ENCODE measurements at regions not wholly inside any gene's neighbourhood (a gene's known extent, or its start where the extent isn't known, plus 50 kb on each side); places are given as distances from the start of the nearest gene placed in this dataset.

GRCh38 chr1:112040891-112041740 lies 51.6 kb upstream of the KCND3 start:
- DNase-seq (ENCODE audit: low spot score), result no peak

- no peak for DNase-seq (ENCODE audit: low spot score)
These were observed 54.4 kb upstream of the KCND3 start for GRCh38 chr1:112043901-112044300.

GRCh38 chr1:112044745-112045144 lies 55.3 kb upstream of the KCND3 start:
- DNase-seq (ENCODE audit: low spot score), result no peak

- DNase-seq (ENCODE audit: low spot score), result no peak
These were observed 57.2 kb upstream of the KCND3 start for GRCh38 chr1:112046630-112047029.

- DNase-seq (ENCODE audit: low spot score), result no peak
These were observed 59.0 kb upstream of the KCND3 start for GRCh38 chr1:112048421-112048820.

- DNase-seq (ENCODE audit: low spot score), result no peak
These were observed 65.0 kb upstream of the KCND3 start for GRCh38 chr1:112054510-112054909.

GRCh38 chr1:112056354-112056753 lies 66.9 kb upstream of the KCND3 start:
- no peak for DNase-seq (ENCODE audit: low spot score)

GRCh38 chr1:112057736-112058135 lies 68.3 kb upstream of the KCND3 start:
- DNase-seq (ENCODE audit: low spot score), result no peak

GRCh38 chr1:112058815-112059450 lies 69.5 kb upstream of the KCND3 start:
- DNase-seq (ENCODE audit: low spot score), result no peak

GRCh38 chr1:112059679-112060078 lies 70.2 kb upstream of the KCND3 start:
- no peak for DNase-seq (ENCODE audit: low spot score)

- no peak for DNase-seq (ENCODE audit: low spot score)
These were observed 70.8 kb upstream of the KCND3 start for GRCh38 chr1:112060261-112060660.

- DNase-seq (ENCODE audit: low spot score), result no peak
These were observed 71.6 kb upstream of the KCND3 start for GRCh38 chr1:112061056-112061455.

GRCh38 chr1:112061901-112062320 lies 72.4 kb upstream of the KCND3 start:
- DNase-seq (ENCODE audit: low spot score), result no peak

GRCh38 chr1:112063781-112064728 lies 74.6 kb upstream of the KCND3 start:
- no peak for DNase-seq (ENCODE audit: low spot score)

- DNase-seq (ENCODE audit: low spot score), result no peak
These were observed 78.5 kb upstream of the KCND3 start for GRCh38 chr1:112067989-112068388.

GRCh38 chr1:112070677-112071076 lies 81.2 kb upstream of the KCND3 start:
- no peak for DNase-seq (ENCODE audit: low spot score)

GRCh38 chr1:112074711-112075110 lies 85.2 kb upstream of the KCND3 start:
- no peak for DNase-seq (ENCODE audit: low spot score)

- DNase-seq (ENCODE audit: low spot score), result no peak
These were observed 86.1 kb upstream of the KCND3 start for GRCh38 chr1:112075566-112075965.

- no peak for DNase-seq (ENCODE audit: low spot score)
These were observed 90.0 kb upstream of the KCND3 start for GRCh38 chr1:112079446-112079845.

- DNase-seq (ENCODE audit: low spot score), result no peak
These were observed 94.0 kb upstream of the KCND3 start for GRCh38 chr1:112083487-112083886.

GRCh38 chr1:112092656-112093371 lies 103.3 kb upstream of the KCND3 start:
- DNase-seq (ENCODE audit: low spot score), result no peak

- no peak for DNase-seq (ENCODE audit: low spot score)
These were observed 103.9 kb upstream of the KCND3 start for GRCh38 chr1:112093372-112093694.

Data from H4 (cell line).